Glomerular endothelial cell (primary cell): ENCODE measurements at regions not wholly inside any gene's neighbourhood (a gene's known extent, or its start where the extent isn't known, plus 50 kb on each side); places are given as distances from the start of the nearest gene placed in this dataset.

Source experiments
- DNase-seq: peaks from one replicate; pipeline ENCODE4 v3.0.0-alpha.2; 2011; ENCODE audit warnings: low read depth, low spot score; ENCODE audit errors: extremely low read depth

DNA sequence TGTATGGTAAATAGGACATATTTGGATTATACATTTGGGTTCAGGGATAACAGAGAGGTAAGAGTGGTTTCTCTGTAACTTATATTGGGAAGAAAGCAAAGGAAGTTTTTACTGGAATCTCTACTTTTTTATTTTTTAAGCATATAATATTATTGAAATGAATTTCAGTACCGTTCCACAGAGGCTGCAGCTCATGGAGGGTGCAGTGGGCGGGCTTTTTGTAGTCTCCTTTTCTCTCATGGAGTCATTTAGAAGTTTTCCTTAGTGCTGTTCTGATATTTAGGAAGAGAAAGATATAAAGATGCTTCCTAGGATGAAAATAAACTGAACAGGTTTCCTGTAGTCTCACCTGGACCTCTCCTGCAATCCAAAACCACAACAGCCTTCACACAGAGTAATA is 1153.3 kb upstream of the TMEFF2 start:
- no peak for DNase-seq

DNA sequence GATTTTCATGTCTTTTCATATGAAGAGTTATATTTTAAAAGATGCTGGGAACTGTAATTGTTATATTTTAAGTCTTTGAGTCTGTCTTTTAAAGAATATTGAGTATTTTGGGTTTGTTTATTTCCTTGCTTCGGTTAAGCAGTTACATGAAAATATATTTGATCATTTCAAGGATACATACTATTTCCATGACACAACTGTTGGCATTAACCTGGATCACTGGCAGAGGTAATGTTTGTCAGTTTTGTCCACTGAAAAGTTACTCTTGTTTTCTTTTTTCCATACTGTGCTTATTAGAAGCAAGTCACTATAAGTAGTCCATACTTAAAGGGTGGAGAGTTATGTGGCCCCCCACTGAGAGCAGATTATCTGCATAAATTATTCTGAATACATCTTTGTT is 1142.0 kb upstream of the TMEFF2 start:
- no peak for DNase-seq

DNA sequence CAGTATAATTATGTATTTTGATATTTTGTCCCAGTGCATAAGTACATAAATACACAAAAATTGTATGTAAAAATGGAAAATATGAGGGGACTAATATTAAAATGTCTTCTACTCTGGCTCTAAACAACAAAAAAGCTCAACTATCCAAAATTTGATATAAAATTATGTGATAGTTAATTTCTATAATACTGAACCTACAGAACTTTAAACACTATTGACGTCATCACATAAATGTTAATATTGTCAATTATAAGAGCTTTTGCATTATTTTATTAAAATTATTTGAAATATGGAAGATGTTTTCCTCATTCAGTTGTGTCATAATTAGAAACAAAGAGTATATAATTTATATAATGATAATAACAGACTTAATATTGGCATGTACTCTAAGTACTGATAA is 1139.7 kb upstream of the TMEFF2 start:
- DNase-seq = no peak

DNA sequence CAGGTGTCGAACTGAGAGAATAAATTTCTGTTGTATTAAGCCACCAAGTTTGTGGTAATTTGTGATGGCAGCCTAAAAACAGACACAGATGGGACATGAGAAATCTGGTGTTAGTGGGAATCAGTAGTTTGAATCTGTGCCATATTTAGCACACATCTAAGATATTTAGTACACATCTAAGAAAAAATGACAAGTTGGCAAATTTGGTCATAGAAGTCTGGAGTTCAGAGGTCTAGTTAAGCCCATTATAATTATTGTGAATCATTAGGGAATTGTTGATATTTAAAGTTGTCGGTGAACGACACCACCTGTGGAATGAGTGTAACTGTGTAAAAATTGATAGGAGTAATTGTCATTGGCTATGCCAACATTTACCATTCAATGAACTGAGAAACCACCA is 1138.8 kb upstream of the TMEFF2 start:
- DNase-seq = no peak

DNA sequence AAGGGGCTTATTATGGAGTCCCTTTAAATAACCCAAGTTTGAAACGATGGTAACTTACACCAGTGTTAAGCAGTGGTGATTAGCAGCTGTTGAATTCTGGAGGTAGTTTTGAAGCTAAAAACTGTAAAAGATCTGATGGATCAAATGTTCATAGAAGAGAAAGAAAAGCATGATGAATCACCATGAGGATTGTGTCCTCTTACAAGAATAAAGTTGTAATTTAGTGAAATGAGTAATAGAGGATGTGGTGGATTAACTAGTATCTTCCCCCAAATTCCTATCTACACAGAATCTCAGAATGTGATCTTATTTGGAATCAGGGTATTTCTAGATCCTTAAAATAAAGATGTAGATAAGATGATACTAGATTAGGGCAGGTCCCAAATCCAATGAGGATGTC is 1138.2 kb upstream of the TMEFF2 start:
- DNase-seq = no peak

DNA sequence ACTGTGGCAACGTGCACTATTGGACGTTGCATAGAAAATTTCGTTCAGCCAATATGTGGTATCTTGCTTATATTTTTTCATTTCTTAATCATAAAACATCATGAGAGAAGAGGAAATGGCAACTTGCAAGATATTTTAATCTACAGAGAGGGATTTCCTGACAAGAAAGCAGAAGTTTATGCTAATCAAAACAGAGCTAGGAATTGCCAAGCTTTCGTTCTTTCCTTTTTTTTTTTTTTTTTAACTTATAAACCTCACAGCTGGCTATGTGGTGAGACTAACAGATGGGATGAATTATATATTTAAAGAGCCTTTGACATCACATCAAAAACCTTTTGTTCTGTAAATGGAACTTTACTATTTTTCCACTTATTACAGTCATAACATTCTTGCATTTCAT is 1136.9 kb upstream of the TMEFF2 start:
- no peak for DNase-seq

DNA sequence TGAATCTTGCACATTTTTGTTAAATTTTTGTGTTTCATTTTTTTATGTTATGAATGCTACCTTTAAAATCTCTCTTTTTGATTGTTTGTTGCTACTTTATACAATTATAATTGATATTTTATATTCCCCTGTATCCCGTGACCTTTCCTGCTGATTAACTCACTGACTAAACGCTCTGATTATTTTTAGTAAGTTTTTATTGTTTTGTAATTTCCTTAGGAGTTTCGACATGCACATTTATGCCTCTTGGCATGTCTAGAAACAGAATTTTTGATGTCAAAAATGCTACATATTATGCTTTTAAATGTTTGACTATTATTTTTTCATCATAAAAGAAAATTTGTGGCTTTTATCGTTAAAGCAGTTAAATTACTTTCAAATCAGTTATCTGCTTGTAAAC is 1131.6 kb upstream of the TMEFF2 start:
- no peak for DNase-seq

DNA sequence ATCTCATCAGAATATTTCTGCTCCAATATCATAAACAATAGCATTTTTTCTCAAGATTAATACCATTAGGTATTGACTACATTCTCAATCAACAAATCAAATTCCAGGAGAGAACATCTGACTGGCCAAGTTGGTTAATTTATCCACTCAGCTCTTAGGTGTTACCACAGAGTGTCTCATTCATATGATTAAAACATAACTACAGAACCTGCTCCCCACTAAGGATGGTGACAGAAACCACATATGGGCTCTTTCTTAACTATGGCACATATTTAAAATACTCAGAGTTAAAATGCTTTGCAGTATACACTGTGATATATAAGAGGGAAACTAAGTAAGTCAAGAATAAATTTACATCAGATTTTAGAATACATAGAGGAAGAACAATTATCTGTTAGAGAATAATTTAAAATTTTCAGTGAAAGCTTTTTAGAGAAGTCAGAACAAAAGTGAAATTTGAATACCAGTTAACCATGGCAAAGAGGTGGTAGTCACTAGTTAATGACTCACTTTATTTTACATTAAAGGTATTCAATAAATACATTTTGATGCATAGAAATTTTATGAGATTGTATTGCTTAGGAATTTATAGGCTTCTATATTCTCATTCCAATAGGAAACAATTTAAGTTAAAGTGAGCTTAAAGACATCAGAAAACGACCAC is 1120.8 kb upstream of the TMEFF2 start:
- no peak for DNase-seq

DNA sequence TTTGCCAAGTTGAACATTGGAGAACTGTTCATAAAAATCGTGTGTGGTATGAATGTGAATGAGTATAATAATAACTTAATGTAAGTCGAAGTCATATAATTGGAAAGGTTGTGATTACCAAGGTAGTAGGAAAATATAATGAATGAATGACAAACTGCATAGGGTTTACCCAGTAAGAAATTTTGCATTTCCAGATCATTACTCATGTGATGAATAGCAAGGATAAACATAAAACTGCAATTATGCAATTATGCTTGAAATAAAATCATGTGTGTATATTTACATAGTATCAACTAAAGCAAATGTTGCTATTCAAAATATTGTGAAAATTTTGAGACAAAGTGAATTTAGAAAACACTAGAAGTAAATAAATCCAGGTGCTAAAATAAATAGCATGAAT is 1108.7 kb upstream of the TMEFF2 start:
- no peak for DNase-seq

DNA sequence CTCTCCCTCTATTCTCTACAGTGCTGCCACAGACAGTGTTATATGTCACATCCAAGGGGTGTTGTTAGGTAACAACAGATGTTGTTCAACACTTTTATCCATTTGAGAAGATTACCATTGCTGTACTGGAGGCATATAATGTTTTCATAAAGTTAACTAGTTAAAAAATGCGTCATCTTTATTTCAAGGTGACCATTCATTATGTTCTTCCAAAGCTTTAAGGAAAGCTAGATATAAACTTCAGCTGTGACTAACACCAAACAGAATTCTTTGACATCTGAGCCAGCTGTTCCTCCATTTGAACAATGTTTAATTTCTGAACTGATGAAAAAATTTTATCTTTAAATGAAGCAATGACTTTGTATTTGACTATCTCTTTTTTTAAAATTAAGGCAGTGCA is 1099.6 kb upstream of the TMEFF2 start:
- no peak for DNase-seq

DNA sequence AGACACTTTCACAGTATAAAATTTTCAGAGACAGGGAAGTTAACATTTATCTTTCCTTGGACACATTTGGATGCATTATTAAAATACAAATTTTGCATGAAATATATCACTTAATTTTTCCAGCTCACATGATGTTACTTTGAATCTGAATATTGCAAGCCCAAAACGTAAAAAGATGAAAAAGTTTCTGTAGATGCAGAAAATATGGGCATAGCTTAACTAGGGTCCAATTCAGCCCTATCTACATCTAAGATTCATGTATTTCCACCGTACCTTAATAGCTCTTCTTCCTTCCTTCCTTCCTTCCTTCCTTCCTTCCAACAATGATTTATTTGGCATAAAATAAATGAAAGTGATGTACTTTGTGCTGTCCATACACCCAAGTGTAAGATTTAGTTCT is 1084.6 kb upstream of the TMEFF2 start:
- no peak for DNase-seq

DNA sequence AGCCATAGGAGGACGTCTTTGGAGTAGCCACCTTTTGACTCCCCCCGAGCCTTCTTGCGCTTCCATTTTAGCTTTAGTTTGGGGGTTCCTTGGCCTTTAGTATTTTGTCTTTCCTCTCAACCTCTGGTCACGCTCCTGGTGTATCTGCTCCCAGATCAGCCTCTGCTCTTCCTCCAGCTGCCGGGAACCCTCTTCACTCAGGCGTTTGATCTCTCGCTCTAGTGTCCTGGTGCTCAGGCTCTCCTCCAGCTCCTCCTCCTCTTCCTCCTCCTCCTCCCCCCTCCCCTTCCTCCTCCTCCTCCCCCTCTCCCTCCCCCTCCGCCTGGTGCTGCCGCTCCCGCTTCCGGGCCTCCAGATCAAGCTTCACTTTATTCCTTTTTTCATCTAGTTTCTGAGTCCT is 1082.3 kb upstream of the TMEFF2 start:
- no peak for DNase-seq

DNA sequence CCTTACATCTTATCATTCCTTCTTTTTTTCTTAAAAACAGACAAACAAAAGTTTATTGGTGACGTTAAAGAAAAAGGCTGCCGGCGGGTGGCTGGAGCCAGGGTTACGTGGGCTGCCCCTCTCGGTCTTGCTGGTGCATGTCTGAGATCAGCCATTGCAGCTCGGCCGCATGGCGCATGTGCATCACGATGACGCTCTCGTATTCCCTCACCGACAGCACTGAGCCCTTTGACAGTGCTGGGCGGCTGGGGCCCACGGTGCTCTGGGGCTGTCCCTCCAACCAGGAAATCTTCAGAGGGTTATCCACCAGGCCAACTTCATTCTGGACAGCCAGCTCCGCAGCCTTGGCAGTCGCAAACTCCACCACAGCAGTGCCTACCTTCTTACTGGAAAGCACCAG is 1081.8 kb upstream of the TMEFF2 start:
- DNase-seq = no peak

DNA sequence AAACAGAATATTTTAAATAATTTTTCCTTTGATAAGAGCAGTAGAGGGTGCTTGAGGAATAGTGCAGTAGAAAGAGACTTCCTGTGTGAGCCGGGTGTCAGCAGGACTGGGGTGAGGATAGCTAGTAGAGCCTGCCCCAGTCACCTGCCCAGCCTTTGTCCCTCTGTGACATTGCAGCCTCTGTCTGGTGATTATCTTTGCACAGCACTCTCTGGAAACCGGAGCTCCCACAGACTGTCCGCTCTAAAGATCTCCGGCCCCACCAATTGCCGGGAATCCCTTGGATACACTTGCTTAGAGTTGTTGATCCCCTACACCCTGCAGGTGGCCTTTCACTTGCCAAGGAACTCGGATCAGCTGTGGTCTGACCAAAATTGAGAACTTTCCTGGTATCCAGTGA is 1081.3 kb upstream of the TMEFF2 start:
- DNase-seq = no peak

DNA sequence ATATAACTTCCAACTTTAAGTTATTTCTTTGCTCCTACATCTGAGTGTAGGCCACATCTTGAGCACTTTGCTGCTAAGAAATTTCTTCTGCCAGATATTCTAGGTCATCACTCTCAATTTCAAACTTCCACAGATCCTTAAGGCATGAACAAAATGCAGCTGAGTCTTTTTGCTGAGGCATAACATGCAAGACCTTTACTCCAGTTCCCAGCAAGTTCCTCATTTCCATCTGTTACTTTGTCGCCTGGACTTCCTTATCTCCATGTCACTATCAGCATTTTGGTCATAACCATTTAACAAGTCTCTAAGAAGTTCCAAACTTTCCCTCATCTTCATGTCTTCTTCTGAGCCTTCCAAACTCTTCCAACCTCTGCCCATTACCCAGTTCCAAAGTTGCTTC is 1077.3 kb upstream of the TMEFF2 start:
- no peak for DNase-seq

DNA sequence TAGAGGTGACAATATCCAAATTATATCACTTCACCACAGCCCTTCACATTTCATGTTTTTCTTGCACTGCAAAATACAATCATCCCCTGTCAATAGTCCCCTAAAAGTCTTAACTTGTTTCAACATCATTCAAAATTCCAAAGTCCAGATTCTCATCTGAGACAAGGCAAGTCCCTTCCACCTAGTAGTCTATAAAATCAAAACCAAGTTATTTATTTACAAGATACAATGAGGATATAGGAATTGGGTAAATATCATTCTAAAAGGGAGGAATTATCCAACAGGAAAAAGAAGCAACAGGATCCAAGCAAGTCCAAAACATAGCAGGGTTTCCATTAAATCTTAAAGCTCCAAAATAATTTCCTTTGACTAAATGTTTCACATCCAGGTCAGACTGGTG is 1076.1 kb upstream of the TMEFF2 start:
- no peak for DNase-seq

DNA sequence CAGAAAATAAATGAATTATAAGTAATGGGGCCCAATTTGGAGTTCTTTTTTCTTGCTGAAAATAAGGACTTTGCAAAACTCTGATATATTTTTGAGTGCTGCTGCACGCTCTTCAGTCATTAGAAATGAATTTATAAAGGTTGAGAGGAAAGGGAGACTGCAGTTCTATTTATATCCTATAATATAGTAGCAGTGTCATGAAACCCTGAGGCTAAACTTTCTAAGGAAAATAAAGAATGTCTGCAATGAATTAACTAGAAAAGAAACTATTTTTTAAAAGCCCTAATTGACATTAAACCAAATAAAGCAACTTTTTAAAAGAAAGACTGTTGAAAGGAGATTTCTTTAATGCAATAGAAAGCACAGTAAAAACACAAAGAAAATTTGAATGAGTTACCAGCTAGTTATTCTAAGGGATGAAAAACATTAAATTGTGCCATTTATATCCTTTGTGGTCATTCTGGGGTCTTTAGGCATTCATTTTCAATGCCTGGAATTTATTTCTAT is 1072.8 kb upstream of the TMEFF2 start:
- no peak for DNase-seq

DNA sequence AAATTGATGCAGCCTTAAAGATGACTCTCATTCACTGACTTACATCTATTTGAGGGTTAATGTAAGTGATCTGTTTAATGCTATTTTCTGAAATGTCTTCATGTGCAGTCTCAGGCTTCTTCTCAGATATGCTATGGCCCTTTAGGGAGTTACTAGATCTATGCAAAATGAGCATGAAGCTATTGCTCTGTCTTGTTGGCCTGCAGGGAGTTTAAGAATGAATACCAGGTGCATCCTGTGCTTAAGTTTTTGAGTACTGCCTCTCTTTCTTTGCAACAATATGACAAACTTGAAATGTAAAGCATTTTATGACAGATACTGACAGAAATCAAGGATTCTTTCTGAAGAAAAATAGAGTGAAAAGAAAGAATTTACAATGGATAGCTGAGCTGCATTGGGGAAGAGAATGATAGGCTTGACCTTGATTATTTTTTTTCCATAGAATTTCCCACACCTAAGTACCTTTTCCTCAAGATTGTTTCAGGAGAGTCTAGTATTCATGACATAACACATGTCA is 1058.3 kb upstream of the TMEFF2 start:
- no peak for DNase-seq

DNA sequence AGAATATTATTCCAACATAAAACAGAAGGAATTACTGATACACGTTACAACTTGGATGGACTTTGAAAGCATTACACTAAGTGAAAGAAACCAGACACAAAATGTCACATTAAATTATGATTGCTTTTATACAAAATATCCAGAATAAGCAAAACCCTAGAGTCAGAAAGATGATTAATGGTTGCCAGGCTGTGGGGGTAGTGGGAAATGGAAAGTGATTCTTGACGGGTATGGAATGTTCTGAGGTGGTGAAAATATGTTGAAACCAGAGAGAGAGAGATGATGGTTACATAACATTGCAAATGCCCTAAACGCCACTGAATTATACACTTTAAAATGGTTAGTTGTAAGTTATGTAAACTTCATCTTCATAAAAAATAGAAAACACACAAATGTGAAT is 1057.2 kb upstream of the TMEFF2 start:
- DNase-seq = no peak

DNA sequence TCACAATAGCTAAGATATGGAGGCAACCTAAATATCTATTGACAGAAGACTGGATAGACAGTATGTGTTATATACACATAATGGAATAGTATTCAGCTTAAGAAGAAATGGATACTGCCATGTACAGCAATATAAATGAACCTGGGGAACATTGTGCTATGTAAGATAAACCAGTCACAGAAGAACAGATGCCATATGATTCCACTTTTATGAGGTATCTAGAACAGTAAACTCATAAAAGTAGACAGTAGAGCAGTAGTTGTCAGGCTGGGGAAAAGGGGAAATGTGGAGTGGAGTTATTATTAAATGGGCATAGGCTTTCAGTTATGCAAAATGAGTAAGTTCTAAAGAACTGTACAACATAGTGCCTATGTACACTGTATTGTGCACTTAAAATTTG is 1055.7 kb upstream of the TMEFF2 start:
- DNase-seq = no peak

DNA sequence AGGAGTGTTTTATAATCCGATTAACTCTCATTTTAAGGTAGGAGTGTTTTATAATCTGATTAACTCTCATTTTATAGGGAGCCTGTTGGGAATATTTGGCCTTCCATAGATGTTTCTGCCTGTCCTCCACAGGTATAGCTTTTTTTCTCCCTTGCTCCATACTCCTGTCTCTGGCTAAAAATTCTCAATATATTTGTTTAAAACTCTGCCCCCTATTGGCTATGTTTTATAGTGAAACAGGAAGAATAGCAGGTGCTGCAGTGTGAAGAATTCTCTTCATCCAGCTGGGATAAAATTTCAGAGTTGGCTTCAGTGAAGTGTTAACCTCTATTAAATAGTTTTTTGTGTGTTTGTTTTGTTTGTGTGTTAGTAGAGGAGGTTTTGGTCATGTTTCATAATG is 1046.0 kb upstream of the TMEFF2 start:
- DNase-seq = no peak

DNA sequence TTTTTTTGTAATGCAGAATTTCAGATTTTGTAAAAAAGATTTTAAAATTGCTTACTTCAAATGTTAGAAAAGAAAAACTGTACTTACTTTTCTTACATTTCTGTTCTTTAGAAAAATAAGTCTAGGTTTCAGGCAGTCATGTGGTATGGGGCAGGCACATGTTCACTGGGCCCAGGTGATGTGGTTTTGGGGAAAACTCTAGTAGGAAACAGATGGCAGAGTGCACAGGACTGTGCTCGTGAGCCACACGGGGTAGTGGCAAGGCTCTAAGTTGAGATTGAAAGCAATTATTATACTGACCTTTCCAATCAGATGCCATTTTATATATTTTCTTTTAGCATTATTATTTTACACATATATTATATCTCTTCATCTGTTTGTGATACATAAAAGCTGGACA is 1036.9 kb upstream of the TMEFF2 start:
- DNase-seq = no peak

DNA sequence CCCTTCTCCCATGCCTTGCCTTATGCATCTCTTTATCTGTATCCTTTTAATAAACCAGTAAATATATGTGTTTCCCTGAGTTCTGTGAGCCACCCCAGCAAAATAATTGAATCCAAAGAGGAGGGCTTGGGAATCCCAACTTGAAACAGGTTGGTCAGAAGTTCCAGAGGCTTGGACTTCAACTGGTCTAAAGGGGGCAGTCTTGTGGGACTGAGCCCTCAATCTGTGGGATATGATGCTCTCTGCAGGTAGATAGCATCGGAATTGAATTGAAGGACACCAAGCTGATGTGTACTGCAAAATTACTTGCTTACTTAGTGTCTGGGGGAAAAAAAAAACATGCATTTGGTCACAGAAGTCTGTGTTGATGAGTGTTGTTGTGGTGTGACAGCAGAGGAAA is 1033.5 kb upstream of the TMEFF2 start:
- DNase-seq = no peak
